K562 (cell line): ENCODE measurements at regions not wholly inside any gene's neighbourhood (a gene's known extent, or its start where the extent isn't known, plus 50 kb on each side); places are given as distances from the start of the nearest gene placed in this dataset.

Source experiments
- ATAC-seq: fragments of 200-7000 bp; cut with Tn5 transposase; 3 replicates; pipeline ENCODE4 v1.9.1; 2020; ENCODE audit warnings: moderate library complexity
- BruUV-seq: library from RNA; stranded (reverse); fragments of 400-500 nt; replicated peaks from 2 replicates; lab custom pipeline; 2021; lab: Mats Ljungman, UMichigan
- CTCF ChIA-PET: fragments of 300-600 bp; formaldehyde crosslinking; extraction: SDS; loops from one replicate; lab custom pipeline; 2021; ENCODE audit warnings: low intra/inter-chr PET ratio; lab: Yijun Ruan, JAX
- POLR2A ChIA-PET: fragments of 300-600, 350-650 bp; sonication (Branson Sonifier 250); formaldehyde crosslinking; extraction: SDS; loops from one replicate; lab custom pipeline; 2021; ENCODE audit warnings: antibody characterized with exemption, inconsistent platforms; lab: Yijun Ruan, JAX
- DNase-seq, 4 experiments: peaks; one replicate each; pipeline versions ENCODE4 v3.0.0 to v3.0.0-alpha.2; 2011 to 2018; ENCODE audit warnings: low spot score in 3 of 4, mixed read lengths in 3 of 4; ENCODE audit errors: extremely low read depth in 1 of 4
- FAIRE-seq: peaks from 2 replicates; lab custom pipeline; 2011; peaks lifted over from hg19 to GRCh38; lab: Jason Lieb, UNC
- H2AFZ ChIP-seq: 2 replicates; pipeline ENCODE4 v1.6.0; 2011; ENCODE audit warnings: low read depth, low read length, control low read depth, inconsistent platforms
- H3K27ac ChIP-seq: fragments of 200-600 bp; 3 replicates; pipeline ENCODE4 v1.8.0; 2011; ENCODE audit warnings: low read depth, mild to moderate bottlenecking, control low read depth, inconsistent platforms, low read length, moderate library complexity, mixed read lengths; ENCODE audit errors: extremely low read depth
- H3K27me3 ChIP-seq, 2 experiments: fragments of 300-600 bp in 1 of 2; 2 replicates in 1 of 2; 3 replicates in 1 of 2; pipeline versions ENCODE4 v1.6.0 to v1.8.0; 2011; ENCODE audit warnings: inconsistent platforms in 2 of 2, low read length in 2 of 2, mild to moderate bottlenecking in 1 of 2, mixed read lengths in 1 of 2, moderate library complexity in 1 of 2; ENCODE audit not compliant: control insufficient read depth in 2 of 2, insufficient read depth in 2 of 2
- H3K36me3 ChIP-seq: fragments of 300-600 bp; 3 replicates; pipeline ENCODE4 v1.8.0; 2011; ENCODE audit warnings: mild to moderate bottlenecking, low read length, inconsistent platforms; ENCODE audit not compliant: control insufficient read depth, insufficient read depth
- H3K4me1 ChIP-seq, 2 experiments: fragments of 200-600 bp in 1 of 2; replicated peaks in 1 of 2; 2 replicates in 1 of 2; 3 replicates in 1 of 2; pipeline versions ENCODE4 v1.5.1 to v1.8.0; 2011; ENCODE audit warnings: inconsistent platforms in 2 of 2, low read length in 2 of 2, mild to moderate bottlenecking in 1 of 2, mixed read lengths in 1 of 2, moderate library complexity in 1 of 2; ENCODE audit not compliant: control insufficient read depth in 2 of 2, insufficient read depth in 2 of 2
- H3K4me2 ChIP-seq: 2 replicates; pipeline ENCODE4 v1.6.1; 2011; ENCODE audit warnings: low read length, control low read depth, inconsistent platforms, mixed read lengths; ENCODE audit not compliant: insufficient read depth
- H3K4me3 ChIP-seq: fragments of 200-600 bp; sonication (generic), shearing (Covaris generic); 2 replicates; pipeline ENCODE4 v1.5.1; 2016; ENCODE audit warnings: control low read depth, inconsistent platforms
- H3K79me2 ChIP-seq: fragments of 200-600 bp; 3 replicates; pipeline ENCODE4 v1.8.0; 2011; ENCODE audit warnings: low read length, inconsistent platforms; ENCODE audit not compliant: control insufficient read depth, insufficient read depth
- H3K9ac ChIP-seq, 2 experiments: 2 replicates each; pipeline versions ENCODE4 v1.6.0 to v1.6.1; 2011; ENCODE audit warnings: low read depth in 2 of 2, low read length in 2 of 2, control low read depth in 1 of 2, inconsistent platforms in 1 of 2, mild to moderate bottlenecking in 1 of 2, mixed read lengths in 1 of 2; ENCODE audit not compliant: insufficient read depth in 1 of 2
- H3K9me1 ChIP-seq: one replicate; pipeline ENCODE4 v1.6.0; 2011; ENCODE audit warnings: inconsistent platforms, mild to moderate bottlenecking, low read length, moderate library complexity; ENCODE audit not compliant: control insufficient read depth, insufficient read depth
- H3K9me3 ChIP-seq: replicated peaks from 2 replicates; pipeline ENCODE4 v1.5.1; 2011; ENCODE audit warnings: low read depth, low read length, inconsistent platforms; ENCODE audit not compliant: control insufficient read depth, insufficient read depth
- H4K20me1 ChIP-seq: replicated peaks from 2 replicates; pipeline ENCODE4 v1.6.1; 2011; ENCODE audit warnings: low read length, inconsistent platforms, mixed read lengths; ENCODE audit not compliant: control insufficient read depth, insufficient read depth
- EHMT2 ChIP-seq: fragments of 450-650 bp; IDR thresholded peaks from 2 replicates; pipeline ENCODE4 v1.6.1; 2018; ENCODE audit warnings: antibody characterized with exemption
- SRSF9 ChIP-seq: fragments of 200-400 bp; formaldehyde crosslinking; IDR thresholded peaks from 2 replicates; pipeline ENCODE4 v1.6.1; 2017; ENCODE audit warnings: low read depth, low read length, borderline replicate concordance
- TBL1XR1 ChIP-seq, 2 experiments: IDR thresholded peaks; 2 replicates each; pipeline ENCODE4 v1.6.1; 2012; ENCODE audit warnings: improper control_type of control experiment in 2 of 2, low read length in 2 of 2, mild to moderate bottlenecking in 1 of 2
- TOE1 ChIP-seq, 2 experiments: fragments of 450-650 bp in 1 of 2; sonication (generic) in 1 of 2; formaldehyde crosslinking in 1 of 2; IDR thresholded peaks; 2 replicates each; pipeline versions ENCODE4 v1.7.1 to v1.8.0; 2016 to 2022; ENCODE audit warnings: borderline replicate concordance in 2 of 2, mild to moderate bottlenecking in 2 of 2, antibody characterized with exemption in 1 of 2, inconsistent platforms in 1 of 2, low read depth in 1 of 2, missing genetic modification reagents in 1 of 2, moderate library complexity in 1 of 2
- WGBS: fragments of 100-300 bp; shearing (Covaris generic); methylation state at CpG from one replicate; pipeline ENCODE4 v1.1.6; 2016; ENCODE audit warnings: low coverage, mixed read lengths; ENCODE audit not compliant: insufficient coverage; ENCODE audit errors: missing lambda C conversion rate; 5-methylcytosine and 5-hydroxymethylcytosine counted together
- in situ Hi-C: fragments of 300-500 bp; cut with MboI; formaldehyde crosslinking; loops from 4 replicates; pipeline ENCODE4 v1.15.0; 2018; ENCODE audit warnings: inconsistent platforms, mixed read lengths
- intact Hi-C: fragments of 100-400 bp; cut with micrococcal nuclease; formaldehyde crosslinking; loops from 2 replicates; pipeline ENCODE4 v1.14.2; 2022
- TF ChIP-seq, protein P1 (sequence below): fragments of 450-650 bp; formaldehyde crosslinking; IDR thresholded peaks from 2 replicates; pipeline ENCODE4 v1.4.0; 2020; ENCODE audit warnings: mild to moderate bottlenecking, moderate library complexity

DNA sequence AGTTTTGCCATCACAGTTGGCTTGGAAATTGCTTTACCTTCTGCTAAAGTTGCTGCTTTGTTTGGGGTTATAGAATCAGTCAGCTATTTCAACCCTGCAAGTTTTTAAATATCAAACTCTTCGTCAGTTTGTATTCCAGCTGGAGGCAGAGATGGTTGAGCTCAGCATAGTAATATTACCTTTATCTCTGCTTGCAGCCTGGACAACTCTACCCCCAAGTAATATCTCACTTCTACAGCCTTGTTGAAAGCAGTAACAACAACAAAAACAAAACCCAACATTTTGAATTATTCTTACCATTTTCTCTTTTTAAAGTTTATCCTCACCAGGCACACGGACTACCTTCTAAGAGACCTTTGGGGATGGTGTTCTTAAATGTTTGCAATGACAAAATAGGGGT is 239.1 kb upstream of the PHF14 start (continued):
- 0 out of 2 replicates have a peak, but pooled peaks have one; percentile 38 for TF ChIP-seq EHMT2
- TF ChIP-seq TBL1XR1 (IDR thresholded peaks at IDR 0.05; ENCODE audit: low read length in 2 of 2) = peak in 1 of 2 experiments; percentile 43; a peak in 1 of 4 replicates
- TF ChIP-seq, protein P1, sequence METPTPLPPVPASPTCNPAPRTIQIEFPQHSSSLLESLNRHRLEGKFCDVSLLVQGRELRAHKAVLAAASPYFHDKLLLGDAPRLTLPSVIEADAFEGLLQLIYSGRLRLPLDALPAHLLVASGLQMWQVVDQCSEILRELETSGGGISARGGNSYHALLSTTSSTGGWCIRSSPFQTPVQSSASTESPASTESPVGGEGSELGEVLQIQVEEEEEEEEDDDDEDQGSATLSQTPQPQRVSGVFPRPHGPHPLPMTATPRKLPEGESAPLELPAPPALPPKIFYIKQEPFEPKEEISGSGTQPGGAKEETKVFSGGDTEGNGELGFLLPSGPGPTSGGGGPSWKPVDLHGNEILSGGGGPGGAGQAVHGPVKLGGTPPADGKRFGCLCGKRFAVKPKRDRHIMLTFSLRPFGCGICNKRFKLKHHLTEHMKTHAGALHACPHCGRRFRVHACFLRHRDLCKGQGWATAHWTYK (CRISPR knock-in tag) = no peak
- TF ChIP-seq SRSF9 = no peak

- ChIA-PET POLR2A (no interaction called here), CTCF (no interaction called here)
- Histone ChIP-seq H4K20me1 (peaks cover 4% of the 10 kb centered on the region; the same call in 1 of the 2 replicates), H3K27ac (no peak overlapping the region), H3K27me3 (no peaks in the 10 kb centered on the region), H3K4me3 (no peak overlapping the region), H3K4me1 (peaks cover 4 to 16% of the 10 kb centered on the region in 2 experiments; a peak in 3 of 5 replicates), H3K36me3 (peaks cover under 1% of the 10 kb centered on the region; the same call in 2 of the 3 replicates), H3K4me2 (no peak overlapping the region), H3K9me1 (no peaks in the 10 kb centered on the region), H3K9me3 (no peaks in the 10 kb centered on the region), H3K9ac (no peak overlapping the region), H3K79me2 (peaks cover 100% of the 10 kb centered on the region), H2AFZ (no peak overlapping the region)
- DNase-seq (no peak), FAIRE-seq (no peak), ATAC-seq (no peak)
- in situ Hi-C loops (no loop called here), intact Hi-C loops (no loop called here)
- no peak for TF ChIP-seq TOE1 (IDR thresholded peaks at IDR 0.05; ENCODE audit: borderline replicate concordance)
- no peak for TF ChIP-seq TOE1 (CRISPR knock-in tag; IDR thresholded peaks at IDR 0.05; ENCODE audit: borderline replicate concordance, low read depth)
- no TSS peak for BruUV-seq
- 17% methylated on average over 1 of the region's 4 CpGs for WGBS
Measured at GRCh38 chr7:10739401-10739800, 234.3 kb upstream of the PHF14 start.
